Adrenal gland (tissue), 9 donors: ENCODE measurements at regions not wholly inside any gene's neighbourhood (a gene's known extent, or its start where the extent isn't known, plus 50 kb on each side); places are given as distances from the start of the nearest gene placed in this dataset.

Experiments used
- DNase-seq, 7 donors: peaks; one replicate each; pipeline ENCODE4 v3.0.0-alpha.2; 2019 to 2020
- H3K27ac ChIP-seq, 5 donors: fragments of 200-600 bp; sonication (generic) in 4 of 5; 1 replicate in 3 of 5; 2 replicates in 2 of 5; pipeline versions ENCODE4 v1.5.1 to v1.8.0; 2016 to 2020; ENCODE audit warnings: mild to moderate bottlenecking in 1 of 5
- H3K27me3 ChIP-seq: fragments of 200-600 bp; 2 replicates; pipeline ENCODE4 v1.8.0; 2021
- H3K36me3 ChIP-seq, 2 donors: fragments of 200-600 bp; replicated peaks in 1 of 2; 1 replicate in 1 of 2; 2 replicates in 1 of 2; pipeline versions ENCODE4 v1.5.1 to v1.8.0; 2018 to 2022
- H3K4me1 ChIP-seq, 2 donors: fragments of 200-600 bp; replicated peaks in 1 of 2; 1 replicate in 1 of 2; 2 replicates in 1 of 2; pipeline versions ENCODE4 v1.5.1 to v1.8.0; 2018 to 2021
- H3K4me3 ChIP-seq, 4 donors: fragments of 200-600 bp; sonication (generic) in 3 of 4; one replicate each; pipeline ENCODE4 v1.5.1; 2016 to 2018
- H3K9me3 ChIP-seq, 3 donors: fragments of 200-600 bp; sonication (generic) in 1 of 3; replicated peaks in 1 of 3; 1 replicate in 2 of 3; 2 replicates in 1 of 3; pipeline versions ENCODE4 v1.5.1 to v1.8.0; 2016 to 2021
- POLR2A ChIP-seq, 2 donors: fragments of 450-650 bp; IDR thresholded peaks; one replicate each; pipeline ENCODE4 v1.6.1; 2017; ENCODE audit warnings: antibody characterized with exemption in 2 of 2, mild to moderate bottlenecking in 2 of 2, moderate library complexity in 1 of 2
- WGBS, 4 donors: extraction: QIAGEN DNeasy Blood & Tissue Kit in 2 of 4; methylation state at CpG; one replicate each; pipeline versions ENCODE4 v1.1.5 to v1.1.7; 2013 to 2017; 5-methylcytosine and 5-hydroxymethylcytosine counted together
- intact Hi-C, 2 donors: fragments of 100-400 bp; cut with DNase I; formaldehyde crosslinking; loops; one replicate each; pipeline versions ENCODE4 v1.14.1 to v1.15.0; 2022 to 2023
- TF ChIP-seq, protein P1 (sequence below), 6 experiments: fragments of 450-650 bp in 4 of 6; fragments of 200-600 bp in 2 of 6; sonication (generic) in 1 of 6; IDR thresholded peaks; 1 replicate in 5 of 6; 2 replicates in 1 of 6; pipeline versions ENCODE4 v1.5.1 to v1.8.0; 2016 to 2021; ENCODE audit warnings: antibody characterized with exemption in 6 of 6, mild to moderate bottlenecking in 2 of 6, moderate library complexity in 1 of 6
- donor health status: healthy with polysubstance abuse.
- donor health status: Bipolar disorder and iron deficiency.
- donor health status: DM: yes; HTN: yes; CAD: no.
- donor health status: DM: no; HTN: no; CAD: no.
- donor health status: DM: no; HTN: no; CAD: no.

DNA sequence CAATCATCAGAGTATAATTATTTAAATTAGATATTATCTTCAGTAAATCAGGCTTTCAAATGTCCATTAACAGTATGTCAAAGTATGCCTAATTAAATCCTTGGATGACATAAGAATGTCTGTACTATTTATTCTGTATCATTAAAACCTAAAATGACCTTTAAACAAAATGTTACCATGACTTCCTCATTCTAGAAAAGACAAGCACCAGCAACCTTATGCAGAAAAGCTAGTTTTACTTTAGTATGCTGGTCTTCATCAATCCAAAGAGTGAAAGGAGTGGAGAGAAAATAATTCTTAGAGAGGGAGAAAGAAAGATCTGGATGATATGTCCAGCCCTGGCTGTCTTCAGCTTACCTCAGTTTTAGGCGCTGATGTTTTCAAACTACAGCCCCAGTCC is 140.1 kb upstream of the UBE2E2 start:
- 83 to 100% (median 87%) methylated on average over 1 of the region's 1 CpG for WGBS, 4 donors
- intact Hi-C loops: no loop called here
- H3K4me1 ChIP-seq: no peaks in the 10 kb centered on the region
- no peak for DNase-seq
- H3K27ac ChIP-seq: no peak overlapping the region
- H3K36me3 ChIP-seq: no peaks in the 10 kb centered on the region
- TF ChIP-seq, protein P1, sequence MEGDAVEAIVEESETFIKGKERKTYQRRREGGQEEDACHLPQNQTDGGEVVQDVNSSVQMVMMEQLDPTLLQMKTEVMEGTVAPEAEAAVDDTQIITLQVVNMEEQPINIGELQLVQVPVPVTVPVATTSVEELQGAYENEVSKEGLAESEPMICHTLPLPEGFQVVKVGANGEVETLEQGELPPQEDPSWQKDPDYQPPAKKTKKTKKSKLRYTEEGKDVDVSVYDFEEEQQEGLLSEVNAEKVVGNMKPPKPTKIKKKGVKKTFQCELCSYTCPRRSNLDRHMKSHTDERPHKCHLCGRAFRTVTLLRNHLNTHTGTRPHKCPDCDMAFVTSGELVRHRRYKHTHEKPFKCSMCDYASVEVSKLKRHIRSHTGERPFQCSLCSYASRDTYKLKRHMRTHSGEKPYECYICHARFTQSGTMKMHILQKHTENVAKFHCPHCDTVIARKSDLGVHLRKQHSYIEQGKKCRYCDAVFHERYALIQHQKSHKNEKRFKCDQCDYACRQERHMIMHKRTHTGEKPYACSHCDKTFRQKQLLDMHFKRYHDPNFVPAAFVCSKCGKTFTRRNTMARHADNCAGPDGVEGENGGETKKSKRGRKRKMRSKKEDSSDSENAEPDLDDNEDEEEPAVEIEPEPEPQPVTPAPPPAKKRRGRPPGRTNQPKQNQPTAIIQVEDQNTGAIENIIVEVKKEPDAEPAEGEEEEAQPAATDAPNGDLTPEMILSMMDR (IDR thresholded peaks at IDR 0.05): no peak
- TF ChIP-seq POLR2A (IDR thresholded peaks at IDR 0.05): no peak
- no peaks in the 10 kb centered on the region for H3K27me3 ChIP-seq
- H3K9me3 ChIP-seq: no peaks in the 10 kb centered on the region
- no peak overlapping the region for H3K4me3 ChIP-seq

DNA sequence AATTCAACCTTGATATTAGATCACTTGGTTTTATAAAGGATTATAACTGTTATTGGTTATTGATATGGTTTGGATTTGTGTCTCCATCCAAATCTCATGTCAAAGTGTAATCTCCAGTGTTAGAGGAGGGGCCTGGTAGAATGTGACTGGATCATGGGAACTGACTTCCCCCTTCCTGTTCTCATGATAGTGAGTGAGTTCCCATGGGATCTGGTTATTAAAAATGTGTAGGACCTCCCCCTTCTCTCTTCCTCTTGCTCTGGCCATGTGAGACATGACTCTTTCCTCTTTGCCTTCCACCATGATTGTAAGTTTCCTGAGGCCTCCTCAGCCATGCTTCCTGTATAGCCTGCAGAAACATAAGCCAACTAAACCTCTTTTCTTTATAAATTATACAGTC is 136.0 kb upstream of the UBE2E2 start:
- Histone ChIP-seq H3K27ac (no peak overlapping the region), H3K4me3 (no peak overlapping the region), H3K36me3 (no peaks in the 10 kb centered on the region), H3K27me3 (no peaks in the 10 kb centered on the region), H3K9me3 (no peaks in the 10 kb centered on the region), H3K4me1 (no peaks in the 10 kb centered on the region)
- DNase-seq: no peak
- TF ChIP-seq POLR2A (IDR thresholded peaks at IDR 0.05): no peak
- TF ChIP-seq, protein P1 (IDR thresholded peaks at IDR 0.05): no peak
- intact Hi-C loops: no loop called here

DNA sequence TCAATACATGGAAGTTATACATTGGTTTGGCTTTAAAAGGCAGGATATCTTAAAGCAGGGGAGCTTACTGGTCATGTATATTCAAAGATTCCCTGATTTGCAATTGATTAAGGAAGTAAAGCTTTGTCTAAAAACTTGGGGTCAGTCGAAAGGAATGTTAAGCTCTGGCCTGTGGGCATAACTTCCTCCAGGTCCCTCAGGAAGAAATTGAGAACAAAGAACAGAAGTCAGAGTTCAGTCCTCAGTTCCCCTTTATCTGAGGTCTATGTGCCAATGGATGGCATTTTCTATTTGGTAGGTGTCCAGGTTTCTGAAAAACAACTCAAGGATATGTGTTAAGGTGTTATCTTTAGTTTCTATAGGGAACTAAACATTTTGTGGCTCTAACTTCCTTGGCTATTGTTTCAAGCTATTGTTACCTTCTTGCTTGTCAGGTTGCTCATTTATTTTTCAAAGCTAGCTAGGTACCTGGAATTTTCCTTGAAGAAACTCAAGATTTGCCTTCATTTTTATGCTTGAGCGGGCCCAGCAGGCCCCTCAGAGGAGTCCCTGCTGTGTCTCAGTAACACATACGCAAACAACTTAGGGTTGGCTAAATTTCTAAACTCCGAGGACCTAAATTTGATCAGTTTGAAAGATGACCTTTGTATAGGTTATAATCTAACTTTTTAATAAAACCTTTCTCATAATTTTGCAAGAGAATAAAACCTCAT is 135.0 kb upstream of the UBE2E2 start:
- DNase-seq: no peak
- H3K9me3 ChIP-seq: no peaks in the 10 kb centered on the region
- no peak overlapping the region for H3K4me3 ChIP-seq
- intact Hi-C loops: no loop called here
- no peak overlapping the region for H3K27ac ChIP-seq
- H3K4me1 ChIP-seq: no peaks in the 10 kb centered on the region
- WGBS, 4 donors: 74 to 79% (median 77%) methylated on average over 4 of the region's 4 CpGs
- no peaks in the 10 kb centered on the region for H3K36me3 ChIP-seq
- no peak for TF ChIP-seq POLR2A (IDR thresholded peaks at IDR 0.05)
- TF ChIP-seq, protein P1 (IDR thresholded peaks at IDR 0.05): no peak
- H3K27me3 ChIP-seq: no peaks in the 10 kb centered on the region

DNA sequence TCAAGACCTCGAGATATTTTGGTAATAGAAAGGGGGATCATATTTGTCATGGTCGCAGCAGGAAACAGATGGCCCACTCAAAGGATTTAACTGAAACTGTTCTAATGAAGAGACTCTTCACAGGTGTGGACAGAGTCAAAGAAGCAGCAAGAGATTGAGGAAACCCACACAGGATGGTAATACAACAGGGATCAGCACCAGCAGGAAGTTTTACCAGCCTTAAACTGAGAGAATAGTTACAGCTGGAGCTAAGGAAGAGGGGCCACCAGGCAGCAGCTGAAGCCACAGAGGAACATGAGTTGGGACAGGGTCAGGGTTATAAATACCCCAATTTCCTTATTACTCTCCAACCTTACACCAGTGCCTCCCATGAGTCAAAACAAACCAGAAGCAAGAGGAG is 131.8 kb upstream of the UBE2E2 start:
- no peak for DNase-seq
- WGBS, 4 donors: 35 to 52% (median 44%) methylated on average over 2 of the region's 2 CpGs
- H3K27me3 ChIP-seq: no peaks in the 10 kb centered on the region
- TF ChIP-seq, protein P1 (IDR thresholded peaks at IDR 0.05): no peak
- no peak for TF ChIP-seq POLR2A (IDR thresholded peaks at IDR 0.05)
- no peak overlapping the region for H3K4me3 ChIP-seq
- no peak overlapping the region for H3K27ac ChIP-seq
- no peaks in the 10 kb centered on the region for H3K4me1 ChIP-seq
- intact Hi-C loops: no loop called here
- no peaks in the 10 kb centered on the region for H3K36me3 ChIP-seq
- H3K9me3 ChIP-seq: no peaks in the 10 kb centered on the region
